AG09309 (cell line): ENCODE measurements at regions not wholly inside any gene's neighbourhood (a gene's known extent, or its start where the extent isn't known, plus 50 kb on each side); places are given as distances from the start of the nearest gene placed in this dataset.

Source experiments
- DNase-seq: peaks from one replicate; pipeline ENCODE4 v3.0.0-alpha.2; 2010; ENCODE audit warnings: low read depth
- H3K4me3 ChIP-seq: 2 replicates; pipeline ENCODE4 v1.5.1; 2011; ENCODE audit warnings: mild to moderate bottlenecking, low read depth, low read length, moderate library complexity; ENCODE audit not compliant: control insufficient read depth
- CTCF ChIP-seq: IDR thresholded peaks from 2 replicates; pipeline ENCODE4 v1.5.1; 2011; ENCODE audit warnings: mild to moderate bottlenecking, low read depth, low read length, inconsistent platforms; ENCODE audit not compliant: insufficient read depth, control insufficient read depth; ENCODE audit errors: missing control alignments

- DNase-seq = no peak
- H3K4me3 ChIP-seq = no peak overlapping the region
- TF ChIP-seq CTCF = no peak
Measured at GRCh38 chr6:91573826-91574416, 987.0 kb upstream of the MAP3K7 start.

GRCh38 chr6:91572878-91573277 is 986.0 kb upstream of the MAP3K7 start:
- DNase-seq = no peak
- H3K4me3 ChIP-seq = no peak overlapping the region
- TF ChIP-seq CTCF = no peak

GRCh38 chr6:91569071-91569470 is 982.2 kb upstream of the MAP3K7 start:
- TF ChIP-seq CTCF = no peak
- H3K4me3 ChIP-seq = no peak overlapping the region
- no peak for DNase-seq

- TF ChIP-seq CTCF = no peak
- no peak overlapping the region for H3K4me3 ChIP-seq
- DNase-seq = no peak
Measured at GRCh38 chr6:91566467-91566866, 979.6 kb upstream of the MAP3K7 start.

GRCh38 chr6:91565207-91565606 is 978.3 kb upstream of the MAP3K7 start:
- no peak for DNase-seq
- TF ChIP-seq CTCF = no peak
- H3K4me3 ChIP-seq = no peak overlapping the region

GRCh38 chr6:91562955-91563354 is 976.1 kb upstream of the MAP3K7 start:
- DNase-seq = no peak
- TF ChIP-seq CTCF = no peak
- H3K4me3 ChIP-seq = no peak overlapping the region

GRCh38 chr6:91560409-91560808 is 973.5 kb upstream of the MAP3K7 start:
- no peak for DNase-seq
- TF ChIP-seq CTCF = no peak
- no peak overlapping the region for H3K4me3 ChIP-seq
